Left renal pelvis (tissue), 4 donors: ENCODE measurements at regions not wholly inside any gene's neighbourhood (a gene's known extent, or its start where the extent isn't known, plus 50 kb on each side); places are given as distances from the start of the nearest gene placed in this dataset.
"Not testable (repeated sequence)": the region's sequence is repeated elsewhere in the genome, so short reads cannot be mapped to it uniquely, and the experiment has no call there.

Source experiments
- DNase-seq, 4 donors: peaks; one replicate each; pipeline ENCODE4 v3.0.0-alpha.2; 2013; ENCODE audit warnings: low read depth in 4 of 4, low spot score in 3 of 4

DNA sequence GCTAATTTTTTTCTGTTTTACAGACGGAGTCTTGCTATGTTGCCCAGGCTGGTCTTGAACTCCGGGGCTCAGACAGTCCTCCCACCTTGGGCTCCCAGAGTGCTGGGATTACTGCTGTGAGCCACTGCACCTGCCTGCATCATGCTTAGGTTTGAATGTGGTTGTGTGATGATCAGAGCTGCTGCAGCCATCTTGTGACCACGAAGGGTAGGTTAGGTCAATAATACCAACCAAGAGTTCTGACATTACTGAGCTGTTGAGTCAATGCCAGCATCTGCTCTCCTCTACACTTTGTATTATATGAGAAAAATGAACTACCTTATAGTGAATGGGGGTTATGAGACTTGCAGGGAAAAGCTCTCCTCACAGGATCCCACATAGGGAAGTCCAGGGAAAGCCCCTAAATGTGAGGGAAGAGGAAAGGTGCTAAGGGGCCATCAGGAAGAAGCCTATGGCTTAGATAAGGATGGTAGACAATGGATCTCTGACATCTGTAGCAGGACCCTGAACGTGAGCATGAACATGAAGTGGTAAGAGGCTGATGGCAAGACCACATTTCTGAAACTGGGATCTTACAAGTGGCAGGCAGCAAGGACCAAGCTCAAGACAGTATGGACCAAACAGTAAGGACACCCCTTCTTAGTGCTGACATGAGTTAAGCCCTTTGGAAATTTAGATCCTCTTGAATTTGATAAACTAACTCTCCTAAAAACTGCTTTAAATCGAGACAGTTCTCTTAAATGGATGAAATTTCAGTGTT, 75.7 kb upstream of the ZNF169 start:
- DNase-seq: no peak

GRCh38 chr9:94188246-94188645, 70.9 kb upstream of the ZNF169 start:
- no peak for DNase-seq

GRCh38 chr9:94191706-94192105, 67.4 kb upstream of the ZNF169 start:
- DNase-seq: not testable (repeated sequence)

- no peak for DNase-seq
These were observed 60.7 kb upstream of the ZNF169 start for GRCh38 chr9:94198414-94198813.

- no peak for DNase-seq
These were observed 59.3 kb upstream of the ZNF169 start for GRCh38 chr9:94199776-94200175.

DNA sequence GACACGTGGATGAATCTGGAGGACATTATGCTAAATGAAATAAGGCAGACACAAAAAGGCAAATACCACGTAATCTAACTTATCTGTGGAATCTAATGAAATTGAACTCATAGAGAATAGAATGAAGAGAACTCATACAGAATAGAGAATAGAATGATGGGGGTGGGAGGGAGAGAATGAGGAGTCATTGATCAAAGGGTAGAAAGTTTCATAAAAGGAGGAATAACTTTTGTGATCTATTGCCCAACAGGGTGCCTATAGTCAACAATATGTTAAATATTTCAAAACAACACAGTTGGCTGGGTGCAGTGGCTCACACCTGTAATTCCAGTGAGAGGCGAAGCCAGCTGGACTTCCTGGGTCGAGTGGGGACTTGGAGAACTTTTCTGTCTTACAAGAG, 54.9 kb upstream of the ZNF169 start:
- DNase-seq: no peak

- DNase-seq: no peak
These were observed 51.3 kb upstream of the ZNF169 start for GRCh38 chr9:94207781-94208180.
